ENCODE measurements at regions not wholly inside any gene's neighbourhood (a gene's known extent, or its start where the extent isn't known, plus 50 kb on each side); places are given as distances from the start of the nearest gene placed in this dataset.

DNA sequence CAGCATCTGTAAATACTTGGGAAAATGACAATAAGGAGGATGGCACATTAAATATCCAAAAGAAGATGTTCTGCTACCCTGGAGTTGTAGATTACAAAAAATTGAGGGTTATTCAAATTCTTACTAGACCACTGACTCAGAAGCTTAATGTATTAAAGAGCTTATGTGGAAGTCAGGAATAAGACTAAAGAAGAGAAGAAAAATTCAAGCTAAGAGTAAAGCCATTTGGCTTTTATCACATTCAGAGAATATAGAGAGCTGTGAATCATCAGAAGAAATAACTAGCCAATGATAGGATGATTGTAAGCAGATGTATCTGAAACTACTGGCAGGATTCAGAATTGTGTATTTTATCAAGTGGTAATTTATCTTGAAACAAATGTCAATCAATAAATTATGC, 237.0 kb downstream of the TBX15 start:
- Histone ChIP-seq H2AFZ (ENCODE audit: low read length) (no peak overlapping the region), H3K4me3 (ENCODE audit: low read length, poor library complexity, severe bottlenecking) (no peak overlapping the region), H3K36me3 (ENCODE audit: insufficient read depth, low read length) (no peaks in the 10 kb centered on the region), H3F3A (ENCODE audit: low read depth) (no peaks in the 10 kb centered on the region), H3K79me2 (ENCODE audit: insufficient read depth, low read length) (no peaks in the 10 kb centered on the region), H3K4me2 (ENCODE audit: low read depth, low read length, poor library complexity, severe bottlenecking) (no peak overlapping the region), H3K9me2 (replicated peaks; ENCODE audit: low read depth, low read length) (no peaks in the 10 kb centered on the region), H3K27me3 (ENCODE audit: insufficient read depth, low read length, poor library complexity, severe bottlenecking) (no peaks in the 10 kb centered on the region), H3K9me3 (ENCODE audit: insufficient read depth, low read depth, low read length) (no peaks in the 10 kb centered on the region), H3K4me1 (ENCODE audit: insufficient read depth, low read length, poor library complexity, severe bottlenecking) (no peaks in the 10 kb centered on the region), H3K9ac (ENCODE audit: low read depth, low read length, poor library complexity, severe bottlenecking) (no peak overlapping the region), H4K20me1 (ENCODE audit: insufficient read depth, low read length, poor library complexity, severe bottlenecking) (no peaks in the 10 kb centered on the region)
- no peak for TF ChIP-seq EZH2phosphoT487 (IDR thresholded peaks at IDR 0.05; ENCODE audit: borderline replicate concordance)
- TF ChIP-seq, protein P1, sequence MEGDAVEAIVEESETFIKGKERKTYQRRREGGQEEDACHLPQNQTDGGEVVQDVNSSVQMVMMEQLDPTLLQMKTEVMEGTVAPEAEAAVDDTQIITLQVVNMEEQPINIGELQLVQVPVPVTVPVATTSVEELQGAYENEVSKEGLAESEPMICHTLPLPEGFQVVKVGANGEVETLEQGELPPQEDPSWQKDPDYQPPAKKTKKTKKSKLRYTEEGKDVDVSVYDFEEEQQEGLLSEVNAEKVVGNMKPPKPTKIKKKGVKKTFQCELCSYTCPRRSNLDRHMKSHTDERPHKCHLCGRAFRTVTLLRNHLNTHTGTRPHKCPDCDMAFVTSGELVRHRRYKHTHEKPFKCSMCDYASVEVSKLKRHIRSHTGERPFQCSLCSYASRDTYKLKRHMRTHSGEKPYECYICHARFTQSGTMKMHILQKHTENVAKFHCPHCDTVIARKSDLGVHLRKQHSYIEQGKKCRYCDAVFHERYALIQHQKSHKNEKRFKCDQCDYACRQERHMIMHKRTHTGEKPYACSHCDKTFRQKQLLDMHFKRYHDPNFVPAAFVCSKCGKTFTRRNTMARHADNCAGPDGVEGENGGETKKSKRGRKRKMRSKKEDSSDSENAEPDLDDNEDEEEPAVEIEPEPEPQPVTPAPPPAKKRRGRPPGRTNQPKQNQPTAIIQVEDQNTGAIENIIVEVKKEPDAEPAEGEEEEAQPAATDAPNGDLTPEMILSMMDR (conservative IDR thresholded peaks at IDR 0.05; ENCODE audit: low read length): no peak

DNA sequence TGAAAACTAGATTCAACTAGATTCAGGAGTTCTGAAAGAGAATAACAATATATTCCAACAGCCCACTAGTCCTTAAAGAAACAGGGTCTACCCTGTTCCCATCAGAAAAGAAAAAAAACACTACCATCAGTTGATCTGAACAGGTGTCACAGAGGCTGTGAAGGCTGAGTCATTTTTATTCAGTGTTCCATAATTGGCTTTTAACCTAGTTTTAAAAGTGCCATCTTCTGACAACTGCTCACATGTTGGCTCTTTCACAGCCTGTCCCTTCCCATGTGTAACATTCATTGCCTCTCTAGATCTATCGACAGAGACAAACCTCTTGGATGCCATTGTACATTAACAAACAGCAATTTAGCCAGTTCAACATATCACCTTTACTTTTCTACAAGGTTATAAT, 243.7 kb downstream of the TBX15 start:
- no peaks in the 10 kb centered on the region for H3K36me3 ChIP-seq (ENCODE audit: insufficient read depth, low read length)
- TF ChIP-seq, protein P1 (conservative IDR thresholded peaks at IDR 0.05; ENCODE audit: low read length): no peak
- no peak for TF ChIP-seq EZH2phosphoT487 (IDR thresholded peaks at IDR 0.05; ENCODE audit: borderline replicate concordance)

DNA sequence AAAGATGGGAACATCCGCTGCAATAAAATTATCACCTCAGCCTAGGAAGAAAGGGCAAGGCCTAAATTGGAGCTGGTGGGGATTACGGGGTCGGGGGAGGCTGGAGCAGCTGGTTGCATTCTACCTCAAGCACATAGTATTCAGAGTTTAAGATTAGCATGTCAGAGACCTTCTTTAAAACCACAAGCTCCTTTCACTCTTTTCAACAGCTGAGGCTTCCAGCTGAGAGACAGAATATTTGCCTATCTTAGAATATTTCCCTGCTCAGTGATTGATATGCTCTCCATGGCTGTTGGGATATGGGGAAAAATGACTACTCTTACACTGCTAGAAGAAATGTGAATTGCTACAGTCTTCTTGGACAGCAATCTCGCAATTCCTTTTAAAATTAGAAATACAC, 248.6 kb downstream of the TBX15 start:
- H3K9me2 ChIP-seq (replicated peaks; ENCODE audit: low read depth, low read length): no peaks in the 10 kb centered on the region
- no peaks in the 10 kb centered on the region for H3K4me1 ChIP-seq (ENCODE audit: insufficient read depth, low read length, poor library complexity, severe bottlenecking)
- no peaks in the 10 kb centered on the region for H4K20me1 ChIP-seq (ENCODE audit: insufficient read depth, low read length, poor library complexity, severe bottlenecking)
- no peak overlapping the region for H3K4me2 ChIP-seq (ENCODE audit: low read depth, low read length, poor library complexity, severe bottlenecking)
- no peaks in the 10 kb centered on the region for H3F3A ChIP-seq (ENCODE audit: low read depth)
- H3K9ac ChIP-seq (ENCODE audit: low read depth, low read length, poor library complexity, severe bottlenecking): no peak overlapping the region
- TF ChIP-seq, protein P1 (conservative IDR thresholded peaks at IDR 0.05; ENCODE audit: low read length): no peak
- TF ChIP-seq EZH2phosphoT487 (IDR thresholded peaks at IDR 0.05; ENCODE audit: borderline replicate concordance): no peak
- H3K27me3 ChIP-seq (ENCODE audit: insufficient read depth, low read length, poor library complexity, severe bottlenecking): no peaks in the 10 kb centered on the region
- H3K79me2 ChIP-seq (ENCODE audit: insufficient read depth, low read length): no peaks in the 10 kb centered on the region
- H3K9me3 ChIP-seq (ENCODE audit: insufficient read depth, low read depth, low read length): 0 out of 2 replicates have a peak, but pooled peaks cover 3% of the 10 kb centered on the region
- no peaks in the 10 kb centered on the region for H3K36me3 ChIP-seq (ENCODE audit: insufficient read depth, low read length)
- H2AFZ ChIP-seq (ENCODE audit: low read length): no peak overlapping the region
- no peak overlapping the region for H3K4me3 ChIP-seq (ENCODE audit: low read length, poor library complexity, severe bottlenecking)

More for the DNA sequence above, 243.7 kb downstream of the TBX15 start:
- H3K4me1 ChIP-seq (ENCODE audit: insufficient read depth, low read length, poor library complexity, severe bottlenecking): no peaks in the 10 kb centered on the region
- H3K9ac ChIP-seq (ENCODE audit: low read depth, low read length, poor library complexity, severe bottlenecking): no peak overlapping the region
- no peaks in the 10 kb centered on the region for H4K20me1 ChIP-seq (ENCODE audit: insufficient read depth, low read length, poor library complexity, severe bottlenecking)
- no peaks in the 10 kb centered on the region for H3K27me3 ChIP-seq (ENCODE audit: insufficient read depth, low read length, poor library complexity, severe bottlenecking)
- no peaks in the 10 kb centered on the region for H3K79me2 ChIP-seq (ENCODE audit: insufficient read depth, low read length)
- H3K4me3 ChIP-seq (ENCODE audit: low read length, poor library complexity, severe bottlenecking): no peak overlapping the region
- H3K9me3 ChIP-seq (ENCODE audit: insufficient read depth, low read depth, low read length): no peaks in the 10 kb centered on the region
- no peak overlapping the region for H3K4me2 ChIP-seq (ENCODE audit: low read depth, low read length, poor library complexity, severe bottlenecking)
- no peaks in the 10 kb centered on the region for H3F3A ChIP-seq (ENCODE audit: low read depth)
- no peak overlapping the region for H2AFZ ChIP-seq (ENCODE audit: low read length)
- H3K9me2 ChIP-seq (replicated peaks; ENCODE audit: low read depth, low read length): no peaks in the 10 kb centered on the region

All from Loucy (cell line).